KMS-11 (cell line): ENCODE measurements at regions not wholly inside any gene's neighbourhood (a gene's known extent, or its start where the extent isn't known, plus 50 kb on each side); places are given as distances from the start of the nearest gene placed in this dataset.

Source experiments
- H2AFZ ChIP-seq: fragments of 200-600 bp; sonication (generic); 2 replicates; pipeline ENCODE4 v1.6.1; 2016; ENCODE audit warnings: antibody characterized with exemption, mixed run types, low read depth
- H3K27ac ChIP-seq: fragments of 200-600 bp; sonication (generic); 2 replicates; pipeline ENCODE4 v1.6.1; 2016; ENCODE audit warnings: mild to moderate bottlenecking, mixed run types
- H3K27me3 ChIP-seq: fragments of 200-600 bp; sonication (generic); 2 replicates; pipeline ENCODE4 v1.6.1; 2017; ENCODE audit warnings: mild to moderate bottlenecking, low read depth, mixed run types, moderate library complexity; ENCODE audit not compliant: insufficient read depth
- H3K36me3 ChIP-seq: fragments of 200-600 bp; sonication (generic); 2 replicates; pipeline ENCODE4 v1.6.1; 2017; ENCODE audit warnings: mild to moderate bottlenecking, mixed run types; ENCODE audit not compliant: insufficient read depth
- H3K4me1 ChIP-seq: fragments of 200-600 bp; sonication (generic); 2 replicates; pipeline ENCODE4 v1.6.1; 2016; ENCODE audit warnings: mild to moderate bottlenecking, low read depth, mixed run types; ENCODE audit not compliant: poor library complexity, severe bottlenecking
- H3K4me2 ChIP-seq: fragments of 200-600 bp; sonication (generic); 2 replicates; pipeline ENCODE4 v1.7.0; 2016; ENCODE audit warnings: mild to moderate bottlenecking, mixed run types
- H3K4me3 ChIP-seq: fragments of 200-600 bp; sonication (generic); IDR thresholded peaks from 2 replicates; pipeline ENCODE4 v1.6.1; 2017; ENCODE audit warnings: low read depth, low read length, mixed read lengths; ENCODE audit not compliant: insufficient read depth
- H3K79me2 ChIP-seq: fragments of 200-600 bp; sonication (generic); 2 replicates; pipeline ENCODE4 v1.6.1; 2016; ENCODE audit warnings: low read depth, mixed run types; ENCODE audit not compliant: insufficient read depth
- H3K9ac ChIP-seq: fragments of 200-600 bp; sonication (generic); 2 replicates; pipeline ENCODE4 v1.6.1; 2016; ENCODE audit warnings: mild to moderate bottlenecking, mixed run types
- H4K20me1 ChIP-seq: fragments of 200-600 bp; sonication (generic); 2 replicates; pipeline ENCODE4 v1.6.1; 2016; ENCODE audit warnings: mild to moderate bottlenecking, mixed run types; ENCODE audit not compliant: insufficient read depth
- CTCF ChIP-seq: fragments of 200-600 bp; sonication (generic); conservative IDR thresholded peaks from 2 replicates; pipeline ENCODE4 v1.6.1; 2017; ENCODE audit warnings: low read depth, mild to moderate bottlenecking, antibody characterized with exemption, low read length, moderate library complexity, mixed read lengths

GRCh38 chr6:14316651-14317386, 199.2 kb downstream of the CD83 start:
- no peaks in the 10 kb centered on the region for H3K79me2 ChIP-seq
- H3K4me3 ChIP-seq, result no peak overlapping the region
- H3K36me3 ChIP-seq, result no peaks in the 10 kb centered on the region
- H3K27me3 ChIP-seq, result no peaks in the 10 kb centered on the region
- no peak overlapping the region for H3K4me2 ChIP-seq
- no peak for TF ChIP-seq CTCF
- no peak overlapping the region for H3K9ac ChIP-seq
- H3K27ac ChIP-seq, result no peak overlapping the region
- no peak overlapping the region for H2AFZ ChIP-seq
- H3K4me1 ChIP-seq, result no peaks in the 10 kb centered on the region
- H4K20me1 ChIP-seq, result no peaks in the 10 kb centered on the region

GRCh38 chr6:14317387-14317970, 199.9 kb downstream of the CD83 start:
- Histone ChIP-seq H2AFZ (no peak overlapping the region), H4K20me1 (no peaks in the 10 kb centered on the region), H3K79me2 (no peaks in the 10 kb centered on the region), H3K9ac (no peak overlapping the region), H3K4me2 (no peak overlapping the region), H3K36me3 (no peaks in the 10 kb centered on the region), H3K4me1 (no peaks in the 10 kb centered on the region), H3K27ac (no peak overlapping the region), H3K27me3 (no peaks in the 10 kb centered on the region), H3K4me3 (no peak overlapping the region)
- no peak for TF ChIP-seq CTCF

GRCh38 chr6:14320332-14320731, 202.8 kb downstream of the CD83 start:
- Histone ChIP-seq H3K79me2 (no peaks in the 10 kb centered on the region), H4K20me1 (no peaks in the 10 kb centered on the region), H3K27ac (no peak overlapping the region), H3K36me3 (no peaks in the 10 kb centered on the region), H3K27me3 (no peaks in the 10 kb centered on the region), H3K4me3 (no peak overlapping the region), H3K4me2 (no peak overlapping the region), H2AFZ (no peak overlapping the region), H3K4me1 (no peaks in the 10 kb centered on the region), H3K9ac (no peak overlapping the region)
- no peak for TF ChIP-seq CTCF

GRCh38 chr6:14321992-14322772, 204.6 kb downstream of the CD83 start:
- Histone ChIP-seq H3K4me2 (no peak overlapping the region), H3K27ac (no peak overlapping the region), H3K79me2 (no peaks in the 10 kb centered on the region), H3K36me3 (no peaks in the 10 kb centered on the region), H3K4me1 (no peaks in the 10 kb centered on the region), H3K4me3 (no peak overlapping the region), H4K20me1 (no peaks in the 10 kb centered on the region), H3K27me3 (no peaks in the 10 kb centered on the region), H2AFZ (no peak overlapping the region), H3K9ac (no peak overlapping the region)
- no peak for TF ChIP-seq CTCF
